ENCODE measurements at regions not wholly inside any gene's neighbourhood (a gene's known extent, or its start where the extent isn't known, plus 50 kb on each side); places are given as distances from the start of the nearest gene placed in this dataset.
A peak's percentile ranks its signal among the peaks of the same experiment; 100 is the strongest.

- TF ChIP-seq ESRRG (CRISPR knock-in tag; IDR thresholded peaks at IDR 0.05), result no peak
- TF ChIP-seq TCF4 (CRISPR knock-in tag; IDR thresholded peaks at IDR 0.05; ENCODE audit: borderline replicate concordance), result no peak
- no peak for TF ChIP-seq CSDC2 (CRISPR knock-in tag; IDR thresholded peaks at IDR 0.05)
- TF ChIP-seq, protein P1, sequence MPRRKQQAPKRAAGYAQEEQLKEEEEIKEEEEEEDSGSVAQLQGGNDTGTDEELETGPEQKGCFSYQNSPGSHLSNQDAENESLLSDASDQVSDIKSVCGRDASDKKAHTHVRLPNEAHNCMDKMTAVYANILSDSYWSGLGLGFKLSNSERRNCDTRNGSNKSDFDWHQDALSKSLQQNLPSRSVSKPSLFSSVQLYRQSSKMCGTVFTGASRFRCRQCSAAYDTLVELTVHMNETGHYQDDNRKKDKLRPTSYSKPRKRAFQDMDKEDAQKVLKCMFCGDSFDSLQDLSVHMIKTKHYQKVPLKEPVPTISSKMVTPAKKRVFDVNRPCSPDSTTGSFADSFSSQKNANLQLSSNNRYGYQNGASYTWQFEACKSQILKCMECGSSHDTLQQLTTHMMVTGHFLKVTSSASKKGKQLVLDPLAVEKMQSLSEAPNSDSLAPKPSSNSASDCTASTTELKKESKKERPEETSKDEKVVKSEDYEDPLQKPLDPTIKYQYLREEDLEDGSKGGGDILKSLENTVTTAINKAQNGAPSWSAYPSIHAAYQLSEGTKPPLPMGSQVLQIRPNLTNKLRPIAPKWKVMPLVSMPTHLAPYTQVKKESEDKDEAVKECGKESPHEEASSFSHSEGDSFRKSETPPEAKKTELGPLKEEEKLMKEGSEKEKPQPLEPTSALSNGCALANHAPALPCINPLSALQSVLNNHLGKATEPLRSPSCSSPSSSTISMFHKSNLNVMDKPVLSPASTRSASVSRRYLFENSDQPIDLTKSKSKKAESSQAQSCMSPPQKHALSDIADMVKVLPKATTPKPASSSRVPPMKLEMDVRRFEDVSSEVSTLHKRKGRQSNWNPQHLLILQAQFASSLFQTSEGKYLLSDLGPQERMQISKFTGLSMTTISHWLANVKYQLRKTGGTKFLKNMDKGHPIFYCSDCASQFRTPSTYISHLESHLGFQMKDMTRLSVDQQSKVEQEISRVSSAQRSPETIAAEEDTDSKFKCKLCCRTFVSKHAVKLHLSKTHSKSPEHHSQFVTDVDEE (CRISPR knock-in tag; IDR thresholded peaks at IDR 0.05), result no peak
- ATAC-seq, result peak; percentile 90
These were observed 1489.1 kb downstream of the BRINP3 start for GRCh38 chr1:188988589-188988988.

GRCh38 chr1:188991221-188991930 is 1486.3 kb downstream of the BRINP3 start:
- ATAC-seq, result no peak

More at GRCh38 chr1:188991221-188991930, 1486.3 kb downstream of the BRINP3 start:
- no peak for TF ChIP-seq ZNF565 (CRISPR knock-in tag; conservative IDR thresholded peaks at IDR 0.05; ENCODE audit: low read depth)
- TF ChIP-seq, protein P1 (CRISPR knock-in tag; IDR thresholded peaks at IDR 0.05), result no peak
- TF ChIP-seq PPARA (CRISPR knock-in tag; IDR thresholded peaks at IDR 0.05; ENCODE audit: borderline replicate concordance), result no peak
- no peak for TF ChIP-seq RARB (CRISPR knock-in tag; IDR thresholded peaks at IDR 0.05)
- TF ChIP-seq ZFP3 (CRISPR knock-in tag; IDR thresholded peaks at IDR 0.05), result no peak
- TF ChIP-seq CREB5 (CRISPR knock-in tag; IDR thresholded peaks at IDR 0.05; ENCODE audit: low read depth), result no peak
- no peak for TF ChIP-seq ESRRG (CRISPR knock-in tag; IDR thresholded peaks at IDR 0.05)
- no peak for TF ChIP-seq OSR1 (CRISPR knock-in tag; IDR thresholded peaks at IDR 0.05)
- no peak for TF ChIP-seq ZFP30 (CRISPR knock-in tag; IDR thresholded peaks at IDR 0.05)
- TF ChIP-seq CSRNP3 (CRISPR knock-in tag; IDR thresholded peaks at IDR 0.05), result no peak
- no peak for TF ChIP-seq ZC3H10 (CRISPR knock-in tag; IDR thresholded peaks at IDR 0.05)
- no peak for TF ChIP-seq ISL1 (CRISPR knock-in tag; IDR thresholded peaks at IDR 0.05)
- no peak for TF ChIP-seq ZNF8 (CRISPR knock-in tag; IDR thresholded peaks at IDR 0.05)
- TF ChIP-seq PATZ1 (CRISPR knock-in tag; IDR thresholded peaks at IDR 0.05; ENCODE audit: borderline replicate concordance), result no peak
- TF ChIP-seq SNAI2 (CRISPR knock-in tag; IDR thresholded peaks at IDR 0.05), result no peak
- no peak for TF ChIP-seq TOX (CRISPR knock-in tag; IDR thresholded peaks at IDR 0.05; ENCODE audit: borderline replicate concordance)
- TF ChIP-seq, protein P2, sequence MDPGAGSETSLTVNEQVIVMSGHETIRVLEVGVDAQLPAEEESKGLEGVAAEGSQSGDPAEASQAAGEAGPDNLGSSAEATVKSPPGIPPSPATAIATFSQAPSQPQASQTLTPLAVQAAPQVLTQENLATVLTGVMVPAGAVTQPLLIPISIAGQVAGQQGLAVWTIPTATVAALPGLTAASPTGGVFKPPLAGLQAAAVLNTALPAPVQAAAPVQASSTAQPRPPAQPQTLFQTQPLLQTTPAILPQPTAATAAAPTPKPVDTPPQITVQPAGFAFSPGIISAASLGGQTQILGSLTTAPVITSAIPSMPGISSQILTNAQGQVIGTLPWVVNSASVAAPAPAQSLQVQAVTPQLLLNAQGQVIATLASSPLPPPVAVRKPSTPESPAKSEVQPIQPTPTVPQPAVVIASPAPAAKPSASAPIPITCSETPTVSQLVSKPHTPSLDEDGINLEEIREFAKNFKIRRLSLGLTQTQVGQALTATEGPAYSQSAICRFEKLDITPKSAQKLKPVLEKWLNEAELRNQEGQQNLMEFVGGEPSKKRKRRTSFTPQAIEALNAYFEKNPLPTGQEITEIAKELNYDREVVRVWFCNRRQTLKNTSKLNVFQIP (CRISPR knock-in tag; IDR thresholded peaks at IDR 0.05; ENCODE audit: borderline replicate concordance, low read depth), result no peak
- no peak for TF ChIP-seq ZNF70 (CRISPR knock-in tag; IDR thresholded peaks at IDR 0.05)
- TF ChIP-seq BACH2 (CRISPR knock-in tag; IDR thresholded peaks at IDR 0.05; ENCODE audit: borderline replicate concordance), result no peak
- no peak for TF ChIP-seq CSDC2 (CRISPR knock-in tag; IDR thresholded peaks at IDR 0.05)

Measured in SK-N-SH treated with all-trans-retinoic acid at 6 μM for 48 hours (cell line).